Thyroid gland (tissue), 4 donors: ENCODE measurements at regions not wholly inside any gene's neighbourhood (a gene's known extent, or its start where the extent isn't known, plus 50 kb on each side); places are given as distances from the start of the nearest gene placed in this dataset.

Source experiments
- DNase-seq, 2 donors: peaks; one replicate each; pipeline ENCODE4 v3.0.0-alpha.2; 2019
- H3K27ac ChIP-seq, 3 donors: fragments of 200-600 bp; sonication (generic); 1 replicate in 2 of 3; 2 replicates in 1 of 3; pipeline ENCODE4 v1.5.1; 2016 to 2019; ENCODE audit warnings: mild to moderate bottlenecking in 1 of 3, moderate library complexity in 1 of 3
- H3K27me3 ChIP-seq: fragments of 200-600 bp; sonication (generic); one replicate; pipeline ENCODE4 v1.5.1; 2019
- H3K36me3 ChIP-seq, 2 donors: fragments of 200-600 bp; sonication (generic); one replicate each; pipeline ENCODE4 v1.5.1; 2016 to 2019
- H3K4me1 ChIP-seq, 2 donors: fragments of 200-600 bp; sonication (generic); one replicate each; pipeline ENCODE4 v1.5.1; 2017 to 2019
- H3K4me3 ChIP-seq, 3 donors: fragments of 200-600 bp; sonication (generic); replicated peaks in 1 of 3; 1 replicate in 2 of 3; 2 replicates in 1 of 3; pipeline ENCODE4 v1.5.1; 2016; ENCODE audit warnings: mild to moderate bottlenecking in 1 of 3
- H3K9me3 ChIP-seq: fragments of 200-600 bp; sonication (generic); one replicate; pipeline ENCODE4 v1.5.1; 2017
- CTCF ChIP-seq, 6 experiments: fragments of 200-600 bp in 3 of 6; fragments of 450-650 bp in 3 of 6; sonication (generic) in 3 of 6; IDR thresholded peaks; one replicate each; pipeline ENCODE4 v1.5.1; 2016 to 2019; ENCODE audit warnings: antibody characterized with exemption in 6 of 6, mild to moderate bottlenecking in 2 of 6, inconsistent platforms in 1 of 6, moderate library complexity in 1 of 6
- POLR2A ChIP-seq, 2 donors: fragments of 450-650 bp; IDR thresholded peaks; one replicate each; pipeline ENCODE4 v1.6.1; 2017; ENCODE audit warnings: antibody characterized with exemption in 2 of 2, mild to moderate bottlenecking in 2 of 2, moderate library complexity in 1 of 2
- WGBS, 2 donors: methylation state at CpG; one replicate each; pipeline ENCODE4 v1.1.5; 2017; 5-methylcytosine and 5-hydroxymethylcytosine counted together
- intact Hi-C: fragments of 100-400 bp; cut with DNase I; formaldehyde crosslinking; loops from one replicate; pipeline ENCODE4 v1.15.1; 2023

- WGBS, 2 donors: 75 to 83% methylated on average over 7 of the region's 7 CpGs
- no peaks in the 10 kb centered on the region for H3K27me3 ChIP-seq
- intact Hi-C loops: no loop called here
- DNase-seq: no peak
- H3K9me3 ChIP-seq: no peaks in the 10 kb centered on the region
- H3K4me1 ChIP-seq: no peaks in the 10 kb centered on the region
- H3K36me3 ChIP-seq: no peaks in the 10 kb centered on the region
- no peak overlapping the region for H3K27ac ChIP-seq
- TF ChIP-seq CTCF (IDR thresholded peaks at IDR 0.05) (no peak), POLR2A (IDR thresholded peaks at IDR 0.05) (no peak)
- no peak overlapping the region for H3K4me3 ChIP-seq
Measured at GRCh38 chr5:7991125-7991821, 122.3 kb downstream of the MTRR start.

GRCh38 chr5:7995688-7996294 lies 126.8 kb downstream of the MTRR start:
- no peak for TF ChIP-seq POLR2A (IDR thresholded peaks at IDR 0.05)
- TF ChIP-seq CTCF (IDR thresholded peaks at IDR 0.05): no peak
- no peak for DNase-seq
- Histone ChIP-seq H3K27me3 (no peaks in the 10 kb centered on the region), H3K4me1 (no peaks in the 10 kb centered on the region), H3K9me3 (no peaks in the 10 kb centered on the region), H3K27ac (no peak overlapping the region), H3K4me3 (no peak overlapping the region), H3K36me3 (no peaks in the 10 kb centered on the region)
- intact Hi-C loops: no loop called here
- 85 to 88% methylated on average over 9 of the region's 9 CpGs for WGBS, 2 donors

- Histone ChIP-seq H3K9me3 (no peaks in the 10 kb centered on the region), H3K36me3 (no peaks in the 10 kb centered on the region), H3K27ac (peak overlapping the region in 1 of 3 donors; percentile 36), H3K4me3 (no peak overlapping the region), H3K27me3 (no peaks in the 10 kb centered on the region), H3K4me1 (peaks cover 0 to 4% of the 10 kb centered on the region in 2 donors)
- TF ChIP-seq CTCF (IDR thresholded peaks at IDR 0.05): no peak
- no peak for TF ChIP-seq POLR2A (IDR thresholded peaks at IDR 0.05)
- WGBS, 2 donors: 54 to 84% methylated on average over 4 of the region's 4 CpGs
- intact Hi-C loops: no loop called here
- DNase-seq: peak; percentile 40 to 54
Measured at GRCh38 chr5:8005416-8005815, 136.5 kb downstream of the MTRR start.

- DNase-seq: no peak
- WGBS, 2 donors: 86 to 92% methylated on average over 9 of the region's 9 CpGs
- H3K9me3 ChIP-seq: no peaks in the 10 kb centered on the region
- intact Hi-C loops: no loop called here
- H3K4me1 ChIP-seq: no peaks in the 10 kb centered on the region
- H3K4me3 ChIP-seq: no peak overlapping the region
- TF ChIP-seq CTCF (IDR thresholded peaks at IDR 0.05) (no peak), POLR2A (IDR thresholded peaks at IDR 0.05) (no peak)
- no peak overlapping the region for H3K27ac ChIP-seq
- no peaks in the 10 kb centered on the region for H3K36me3 ChIP-seq
- H3K27me3 ChIP-seq: no peaks in the 10 kb centered on the region
Measured at GRCh38 chr5:8012131-8012977, 143.4 kb downstream of the MTRR start.
